ENCODE measurements at regions not wholly inside any gene's neighbourhood (a gene's known extent, or its start where the extent isn't known, plus 50 kb on each side); places are given as distances from the start of the nearest gene placed in this dataset.

DNA sequence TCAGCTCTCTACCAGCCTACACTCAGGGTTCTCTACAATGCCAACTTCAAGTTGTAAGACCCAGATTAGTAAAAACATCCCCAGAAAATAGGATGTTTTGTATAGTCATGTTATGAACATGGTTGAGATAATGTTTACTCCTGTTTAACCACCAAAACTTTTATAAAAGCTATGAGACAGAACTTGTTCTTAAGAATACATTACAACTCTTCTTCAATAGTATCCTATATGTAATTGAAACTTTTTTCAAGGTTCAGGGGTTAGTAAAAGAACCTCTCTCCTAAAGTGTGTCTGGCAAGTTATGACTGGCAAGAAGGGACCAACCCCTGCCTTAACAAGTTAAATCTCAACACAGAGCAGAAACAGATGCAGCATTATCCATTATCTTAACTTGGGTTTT is 118.8 kb upstream of the STK17B start:
- no peaks in the 10 kb centered on the region for H3K9me3 ChIP-seq (ENCODE audit: control insufficient read depth in 1 of 2, insufficient read depth in 1 of 2, low read depth in 1 of 2, low read length in 2 of 2)
- TF ChIP-seq EZH2 (IDR thresholded peaks at IDR 0.05) (no peak), SP1 (IDR thresholded peaks at IDR 0.05; ENCODE audit: low read depth) (no peak), CEBPB (IDR thresholded peaks at IDR 0.05; ENCODE audit: low read depth) (no peak), EGR1 (IDR thresholded peaks at IDR 0.05; ENCODE audit: low read depth) (no peak), ELF1 (IDR thresholded peaks at IDR 0.05; ENCODE audit: borderline replicate concordance, low read depth) (no peak)
- TF ChIP-seq, protein P1, sequence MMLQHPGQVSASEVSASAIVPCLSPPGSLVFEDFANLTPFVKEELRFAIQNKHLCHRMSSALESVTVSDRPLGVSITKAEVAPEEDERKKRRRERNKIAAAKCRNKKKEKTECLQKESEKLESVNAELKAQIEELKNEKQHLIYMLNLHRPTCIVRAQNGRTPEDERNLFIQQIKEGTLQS (IDR thresholded peaks at IDR 0.05): no peak
- TF ChIP-seq, protein P2, sequence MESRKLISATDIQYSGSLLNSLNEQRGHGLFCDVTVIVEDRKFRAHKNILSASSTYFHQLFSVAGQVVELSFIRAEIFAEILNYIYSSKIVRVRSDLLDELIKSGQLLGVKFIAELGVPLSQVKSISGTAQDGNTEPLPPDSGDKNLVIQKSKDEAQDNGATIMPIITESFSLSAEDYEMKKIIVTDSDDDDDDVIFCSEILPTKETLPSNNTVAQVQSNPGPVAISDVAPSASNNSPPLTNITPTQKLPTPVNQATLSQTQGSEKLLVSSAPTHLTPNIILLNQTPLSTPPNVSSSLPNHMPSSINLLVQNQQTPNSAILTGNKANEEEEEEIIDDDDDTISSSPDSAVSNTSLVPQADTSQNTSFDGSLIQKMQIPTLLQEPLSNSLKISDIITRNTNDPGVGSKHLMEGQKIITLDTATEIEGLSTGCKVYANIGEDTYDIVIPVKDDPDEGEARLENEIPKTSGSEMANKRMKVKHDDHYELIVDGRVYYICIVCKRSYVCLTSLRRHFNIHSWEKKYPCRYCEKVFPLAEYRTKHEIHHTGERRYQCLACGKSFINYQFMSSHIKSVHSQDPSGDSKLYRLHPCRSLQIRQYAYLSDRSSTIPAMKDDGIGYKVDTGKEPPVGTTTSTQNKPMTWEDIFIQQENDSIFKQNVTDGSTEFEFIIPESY (IDR thresholded peaks at IDR 0.05; ENCODE audit: extremely low read depth, insufficient replicate concordance, low read length): no peak
- H3K4me1 ChIP-seq (ENCODE audit: control insufficient read depth in 1 of 2, insufficient read depth in 2 of 2, low read length in 2 of 2): peaks cover 15 to 34% of the 10 kb centered on the region in 2 experiments; a peak in 3 of 4 replicates
- BruUV-seq (replicated peaks): no TSS peak
- ATAC-seq (no peak), DNase-seq (ENCODE audit: low read depth, low spot score) (no peak)
- POLR2A ChIA-PET: no interaction called here
- RAD21 ChIA-PET (ENCODE audit: low non-redundant PET in 1 of 2, low total read pairs in 2 of 2, uncharacterized antibody in 2 of 2, unreplicated experiment in 2 of 2): no interaction called here
- no peaks in the 10 kb centered on the region for H3K36me3 ChIP-seq (ENCODE audit: control insufficient read depth in 1 of 2, insufficient read depth in 2 of 2, low read length in 2 of 2)
- no peak overlapping the region for H3K27ac ChIP-seq (ENCODE audit: low read depth, low read length)
- intact Hi-C loops (cut with micrococcal nuclease): loop anchor here (5.0 to 10.0 kb wide), 2 partner anchors 158 to 1095 kb away; no protein-coding TSS in a partner anchor
- H3K79me2 ChIP-seq (ENCODE audit: insufficient read depth, low read length): no peaks in the 10 kb centered on the region
- CTCF ChIA-PET: no interaction called here
- H3K27me3 ChIP-seq (ENCODE audit: insufficient read depth, low read length): no peaks in the 10 kb centered on the region
- no peak overlapping the region for H3K4me3 ChIP-seq (replicated peaks in 1 of 2; ENCODE audit: low read depth in 1 of 2, low read length in 2 of 2)
- no peaks in the 10 kb centered on the region for H3K9me2 ChIP-seq (ENCODE audit: insufficient read depth)
- no peak overlapping the region for H3K4me2 ChIP-seq (ENCODE audit: low read length)
- no peak overlapping the region for H2AFZ ChIP-seq (ENCODE audit: low read depth, low read length, poor library complexity, severe bottlenecking)
- H4K20me1 ChIP-seq (ENCODE audit: insufficient read depth): no peaks in the 10 kb centered on the region
- H3K9ac ChIP-seq (ENCODE audit: low read length): no peak overlapping the region

DNA sequence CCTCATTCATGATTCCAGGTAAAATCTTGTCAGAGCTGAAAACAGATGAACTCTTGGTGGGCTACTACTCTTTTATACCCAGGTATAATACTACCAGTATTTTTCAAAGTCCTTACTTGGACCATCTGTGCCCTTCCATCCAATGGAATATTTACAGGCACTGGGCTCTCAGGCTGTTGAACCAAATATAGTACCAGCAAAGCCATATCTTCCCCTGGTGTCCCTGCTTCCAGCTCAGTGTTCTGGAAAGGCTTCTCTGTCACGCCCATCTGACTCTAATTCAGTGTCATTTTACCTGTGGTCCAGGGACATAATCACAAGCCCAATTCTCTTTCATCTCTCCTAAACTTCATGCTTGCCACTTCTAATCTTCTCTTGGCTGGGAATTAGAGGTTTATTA is 119.2 kb upstream of the STK17B start:
- no peaks in the 10 kb centered on the region for H4K20me1 ChIP-seq (ENCODE audit: insufficient read depth)
- POLR2A ChIA-PET: no interaction called here
- DNase-seq (ENCODE audit: low read depth, low spot score): no peak
- no peak for ATAC-seq
- H3K9me2 ChIP-seq (ENCODE audit: insufficient read depth): no peaks in the 10 kb centered on the region
- RAD21 ChIA-PET (ENCODE audit: low non-redundant PET in 1 of 2, low total read pairs in 2 of 2, uncharacterized antibody in 2 of 2, unreplicated experiment in 2 of 2): no interaction called here
- no peak overlapping the region for H3K4me3 ChIP-seq (replicated peaks in 1 of 2; ENCODE audit: low read depth in 1 of 2, low read length in 2 of 2)
- H3K27me3 ChIP-seq (ENCODE audit: insufficient read depth, low read length): no peaks in the 10 kb centered on the region
- no peaks in the 10 kb centered on the region for H3K9me3 ChIP-seq (ENCODE audit: control insufficient read depth in 1 of 2, insufficient read depth in 1 of 2, low read depth in 1 of 2, low read length in 2 of 2)
- no peak overlapping the region for H3K4me2 ChIP-seq (ENCODE audit: low read length)
- intact Hi-C loops (cut with micrococcal nuclease): loop anchor here (5.0 to 10.0 kb wide), 2 partner anchors 158 to 1094 kb away; no protein-coding TSS in a partner anchor
- H3K4me1 ChIP-seq (ENCODE audit: control insufficient read depth in 1 of 2, insufficient read depth in 2 of 2, low read length in 2 of 2): peaks cover 15 to 34% of the 10 kb centered on the region in 2 experiments; a peak in 3 of 4 replicates
- H3K9ac ChIP-seq (ENCODE audit: low read length): no peak overlapping the region
- H3K79me2 ChIP-seq (ENCODE audit: insufficient read depth, low read length): no peaks in the 10 kb centered on the region
- no peak overlapping the region for H2AFZ ChIP-seq (ENCODE audit: low read depth, low read length, poor library complexity, severe bottlenecking)
- CTCF ChIA-PET: no interaction called here
- BruUV-seq (replicated peaks): no TSS peak
- no peaks in the 10 kb centered on the region for H3K36me3 ChIP-seq (ENCODE audit: control insufficient read depth in 1 of 2, insufficient read depth in 2 of 2, low read length in 2 of 2)
- no peak overlapping the region for H3K27ac ChIP-seq (ENCODE audit: low read depth, low read length)
- TF ChIP-seq, protein P3, sequence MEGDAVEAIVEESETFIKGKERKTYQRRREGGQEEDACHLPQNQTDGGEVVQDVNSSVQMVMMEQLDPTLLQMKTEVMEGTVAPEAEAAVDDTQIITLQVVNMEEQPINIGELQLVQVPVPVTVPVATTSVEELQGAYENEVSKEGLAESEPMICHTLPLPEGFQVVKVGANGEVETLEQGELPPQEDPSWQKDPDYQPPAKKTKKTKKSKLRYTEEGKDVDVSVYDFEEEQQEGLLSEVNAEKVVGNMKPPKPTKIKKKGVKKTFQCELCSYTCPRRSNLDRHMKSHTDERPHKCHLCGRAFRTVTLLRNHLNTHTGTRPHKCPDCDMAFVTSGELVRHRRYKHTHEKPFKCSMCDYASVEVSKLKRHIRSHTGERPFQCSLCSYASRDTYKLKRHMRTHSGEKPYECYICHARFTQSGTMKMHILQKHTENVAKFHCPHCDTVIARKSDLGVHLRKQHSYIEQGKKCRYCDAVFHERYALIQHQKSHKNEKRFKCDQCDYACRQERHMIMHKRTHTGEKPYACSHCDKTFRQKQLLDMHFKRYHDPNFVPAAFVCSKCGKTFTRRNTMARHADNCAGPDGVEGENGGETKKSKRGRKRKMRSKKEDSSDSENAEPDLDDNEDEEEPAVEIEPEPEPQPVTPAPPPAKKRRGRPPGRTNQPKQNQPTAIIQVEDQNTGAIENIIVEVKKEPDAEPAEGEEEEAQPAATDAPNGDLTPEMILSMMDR (IDR thresholded peaks at IDR 0.05 in 2 of 3, conservative IDR thresholded peaks at IDR 0.05 in 1 of 3; ENCODE audit: borderline replicate concordance in 1 of 3, insufficient read depth in 1 of 3, low read depth in 2 of 3, low read length in 2 of 3): no peak
- TF ChIP-seq SIN3A (IDR thresholded peaks at IDR 0.05; ENCODE audit: low read depth) (no peak), ZNF274 (IDR thresholded peaks at IDR 0.05; ENCODE audit: low read depth, low read length) (no peak), EGR1 (IDR thresholded peaks at IDR 0.05; ENCODE audit: low read depth) (no peak), POLR2A (IDR thresholded peaks at IDR 0.05; ENCODE audit: borderline replicate concordance, extremely low read depth, insufficient read depth, insufficient read length) (no peak), YY1 (IDR thresholded peaks at IDR 0.05; ENCODE audit: extremely low read depth, insufficient replicate concordance, low read depth, low read length) (no peak), CEBPB (IDR thresholded peaks at IDR 0.05; ENCODE audit: low read depth) (no peak), CBX3 (IDR thresholded peaks at IDR 0.05; ENCODE audit: low read depth) (no peak), EZH2 (IDR thresholded peaks at IDR 0.05) (no peak), TCF7L2 (IDR thresholded peaks at IDR 0.05; ENCODE audit: borderline replicate concordance, extremely low read depth, insufficient read depth, insufficient read length) (no peak)
- TF ChIP-seq, protein P2 (IDR thresholded peaks at IDR 0.05; ENCODE audit: extremely low read depth, insufficient replicate concordance, low read length): no peak

All from HCT116 (cell line).